MM.1S (cell line): ENCODE measurements at regions not wholly inside any gene's neighbourhood (a gene's known extent, or its start where the extent isn't known, plus 50 kb on each side); places are given as distances from the start of the nearest gene placed in this dataset.
"Not testable (repeated sequence)": the region's sequence is repeated elsewhere in the genome, so short reads cannot be mapped to it uniquely, and the experiment has no call there.

ENCODE experiments used
- CTCF ChIP-seq: fragments of 300-600 bp; sonication (generic); IDR thresholded peaks from 2 replicates; pipeline ENCODE4 v1.5.1; 2016; ENCODE audit warnings: antibody characterized with exemption, low read length, mixed read lengths
- EZH2 ChIP-seq: fragments of 300-600 bp; sonication (generic); optimal IDR thresholded peaks from 2 replicates; pipeline ENCODE3; 2017; ENCODE audit warnings: low read depth, mild to moderate bottlenecking, antibody characterized with exemption, low read length, mixed read lengths
- EZH2phosphoT487 ChIP-seq: fragments of 300-600 bp; sonication (generic); IDR thresholded peaks from 2 replicates; pipeline ENCODE4 v1.6.1; 2018; ENCODE audit warnings: antibody characterized with exemption, low read length

- TF ChIP-seq CTCF, EZH2, EZH2phosphoT487: not testable (repeated sequence)
These were observed 306.6 kb downstream of the BCL2L11 start for GRCh38 chr2:111427346-111427745.
